Neural cell (in vitro differentiated cells): ENCODE measurements at regions not wholly inside any gene's neighbourhood (a gene's known extent, or its start where the extent isn't known, plus 50 kb on each side); places are given as distances from the start of the nearest gene placed in this dataset.

Experiments
- H2AFZ ChIP-seq: fragments of 200-600, 300-800 bp; sonication (generic), shearing (Covaris generic); 2 replicates; pipeline ENCODE4 v1.6.0; 2014; ENCODE audit warnings: low read depth, mild to moderate bottlenecking, antibody characterized with exemption, low read length, moderate library complexity
- H3F3A ChIP-seq: fragments of 200-600 bp; shearing (Covaris generic); 2 replicates; pipeline ENCODE4 v1.6.1; 2016; ENCODE audit warnings: mild to moderate bottlenecking, moderate library complexity, mixed read lengths, antibody characterized with exemption, low read length; ENCODE audit not compliant: insufficient read depth, poor library complexity, severe bottlenecking
- H3K27ac ChIP-seq: fragments of 200-600, 300-800 bp; sonication (generic), shearing (Covaris generic); 2 replicates; pipeline ENCODE4 v1.5.1; 2014; ENCODE audit warnings: mild to moderate bottlenecking, low read length, moderate library complexity
- H3K27me3 ChIP-seq: fragments of 300-800, 200-600 bp; sonication (generic), shearing (Covaris generic); 2 replicates; pipeline ENCODE4 v1.6.0; 2014; ENCODE audit warnings: mild to moderate bottlenecking, low read depth, low read length, moderate library complexity; ENCODE audit not compliant: insufficient read depth
- H3K36me3 ChIP-seq: fragments of 300-800, 200-600 bp; sonication (generic), shearing (Covaris generic); 2 replicates; pipeline ENCODE4 v1.5.1; 2014; ENCODE audit warnings: mild to moderate bottlenecking, antibody characterized with exemption, low read length, moderate library complexity; ENCODE audit not compliant: insufficient read depth
- H3K4me2 ChIP-seq: fragments of 300-800, 200-600 bp; sonication (generic), shearing (Covaris generic); 2 replicates; pipeline ENCODE4 v1.6.0; 2014; ENCODE audit warnings: mild to moderate bottlenecking, low read length
- H3K4me3 ChIP-seq: fragments of 300-800, 200-600 bp; sonication (generic), shearing (Covaris generic); 2 replicates; pipeline ENCODE4 v1.5.1; 2014; ENCODE audit warnings: mild to moderate bottlenecking, low read length, moderate library complexity
- H3K79me2 ChIP-seq: fragments of 200-600 bp; shearing (Covaris generic); replicated peaks from 2 replicates; pipeline ENCODE4 v1.6.0; 2014; ENCODE audit warnings: mild to moderate bottlenecking, low read length, moderate library complexity; ENCODE audit not compliant: insufficient read depth
- H3K9ac ChIP-seq: fragments of 300-800, 200-600 bp; sonication (generic), shearing (Covaris generic); 2 replicates; pipeline ENCODE4 v1.6.1; 2016; ENCODE audit warnings: mild to moderate bottlenecking, low read length, mixed read lengths
- H3K9me2 ChIP-seq: fragments of 200-600 bp; shearing (Covaris generic); 2 replicates; pipeline ENCODE4 v1.6.1; 2016; ENCODE audit warnings: mild to moderate bottlenecking, low read length, mixed read lengths; ENCODE audit not compliant: insufficient read depth
- H3K9me3 ChIP-seq: fragments of 200-600, 300-800 bp; sonication (generic), shearing (Covaris generic); 2 replicates; pipeline ENCODE4 v1.6.1; 2016; ENCODE audit warnings: mild to moderate bottlenecking, mixed run types, low read length, moderate library complexity, mixed read lengths
- H4K20me1 ChIP-seq: fragments of 200-600 bp; shearing (Covaris generic); 2 replicates; pipeline ENCODE4 v1.6.1; 2016; ENCODE audit warnings: mild to moderate bottlenecking, mixed run types; ENCODE audit not compliant: insufficient read depth
- CTCF ChIP-seq: fragments of 450-650 bp; IDR thresholded peaks from 2 replicates; pipeline ENCODE4 v1.5.1; 2014; ENCODE audit warnings: antibody characterized with exemption, mild to moderate bottlenecking, moderate library complexity; ENCODE audit not compliant: poor library complexity, severe bottlenecking
- EP300 ChIP-seq: fragments of 450-650 bp; conservative IDR thresholded peaks from 2 replicates; pipeline ENCODE4 v1.6.1; 2014; ENCODE audit warnings: antibody characterized with exemption, mild to moderate bottlenecking, moderate library complexity; ENCODE audit not compliant: poor library complexity, severe bottlenecking
- EZH2 ChIP-seq: fragments of 200-600, 300-800 bp; shearing (Covaris generic), sonication (generic); IDR thresholded peaks from 2 replicates; pipeline ENCODE4 v1.6.1; 2014; ENCODE audit warnings: antibody characterized with exemption, low read length, borderline replicate concordance, mild to moderate bottlenecking; ENCODE audit not compliant: insufficient read depth, poor library complexity, severe bottlenecking
- MXI1 ChIP-seq: fragments of 450-650 bp; conservative IDR thresholded peaks from 2 replicates; pipeline ENCODE4 v1.6.1; 2014; ENCODE audit warnings: antibody characterized with exemption, mild to moderate bottlenecking; ENCODE audit not compliant: poor library complexity, severe bottlenecking
- POLR2AphosphoS5 ChIP-seq: IDR thresholded peaks from 2 replicates; pipeline ENCODE4 v1.6.1; 2012
- RAD21 ChIP-seq: fragments of 450-650 bp; conservative IDR thresholded peaks from 2 replicates; pipeline ENCODE4 v1.6.1; 2014; ENCODE audit warnings: antibody characterized with exemption, mild to moderate bottlenecking, moderate library complexity
- REST ChIP-seq: IDR thresholded peaks from 2 replicates; pipeline ENCODE4 v1.6.1; 2012; ENCODE audit warnings: borderline replicate concordance
- SMC3 ChIP-seq: fragments of 450-650 bp; conservative IDR thresholded peaks from 2 replicates; pipeline ENCODE4 v1.6.1; 2014; ENCODE audit warnings: antibody characterized with exemption, mild to moderate bottlenecking, moderate library complexity; ENCODE audit not compliant: poor library complexity
- TAF1 ChIP-seq: IDR thresholded peaks from 2 replicates; pipeline ENCODE4 v1.6.1; 2012; ENCODE audit warnings: low read depth

GRCh38 chr1:90277270-90277669 is 282.4 kb downstream of the ZNF326 start:
- H3K4me3 ChIP-seq, result no peak overlapping the region
- H3K9ac ChIP-seq, result no peak overlapping the region
- H3K27me3 ChIP-seq, result no peaks in the 10 kb centered on the region
- H3K4me2 ChIP-seq, result no peak overlapping the region
- H3K27ac ChIP-seq, result no peak overlapping the region
- TF ChIP-seq SMC3 (no peak), RAD21 (no peak), EP300 (no peak), CTCF (no peak), MXI1 (no peak), REST (no peak)
- H3F3A ChIP-seq, result no peaks in the 10 kb centered on the region
- no peaks in the 10 kb centered on the region for H3K36me3 ChIP-seq
- no peak overlapping the region for H2AFZ ChIP-seq
- H4K20me1 ChIP-seq, result no peaks in the 10 kb centered on the region
- H3K79me2 ChIP-seq, result no peaks in the 10 kb centered on the region
- no peaks in the 10 kb centered on the region for H3K9me3 ChIP-seq
- no peaks in the 10 kb centered on the region for H3K9me2 ChIP-seq

GRCh38 chr1:90274376-90274775 is 279.5 kb downstream of the ZNF326 start:
- no peaks in the 10 kb centered on the region for H3K36me3 ChIP-seq
- no peaks in the 10 kb centered on the region for H3K9me2 ChIP-seq
- no peak overlapping the region for H3K9ac ChIP-seq
- no peaks in the 10 kb centered on the region for H3K9me3 ChIP-seq
- no peak overlapping the region for H3K4me2 ChIP-seq
- TF ChIP-seq RAD21, result no peak
- no peak for TF ChIP-seq MXI1
- no peak for TF ChIP-seq REST
- no peak for TF ChIP-seq SMC3
- TF ChIP-seq POLR2AphosphoS5, result no peak
- no peak for TF ChIP-seq EZH2
- TF ChIP-seq TAF1, result no peak
- no peak for TF ChIP-seq EP300
- TF ChIP-seq CTCF, result no peak
- no peaks in the 10 kb centered on the region for H3F3A ChIP-seq
- no peak overlapping the region for H3K27ac ChIP-seq
- no peaks in the 10 kb centered on the region for H3K27me3 ChIP-seq
- H3K4me3 ChIP-seq, result no peak overlapping the region
- H2AFZ ChIP-seq, result no peak overlapping the region
- H4K20me1 ChIP-seq, result no peaks in the 10 kb centered on the region
- H3K79me2 ChIP-seq, result no peaks in the 10 kb centered on the region
